ENCODE measurements at regions not wholly inside any gene's neighbourhood (a gene's known extent, or its start where the extent isn't known, plus 50 kb on each side); places are given as distances from the start of the nearest gene placed in this dataset.

DNA sequence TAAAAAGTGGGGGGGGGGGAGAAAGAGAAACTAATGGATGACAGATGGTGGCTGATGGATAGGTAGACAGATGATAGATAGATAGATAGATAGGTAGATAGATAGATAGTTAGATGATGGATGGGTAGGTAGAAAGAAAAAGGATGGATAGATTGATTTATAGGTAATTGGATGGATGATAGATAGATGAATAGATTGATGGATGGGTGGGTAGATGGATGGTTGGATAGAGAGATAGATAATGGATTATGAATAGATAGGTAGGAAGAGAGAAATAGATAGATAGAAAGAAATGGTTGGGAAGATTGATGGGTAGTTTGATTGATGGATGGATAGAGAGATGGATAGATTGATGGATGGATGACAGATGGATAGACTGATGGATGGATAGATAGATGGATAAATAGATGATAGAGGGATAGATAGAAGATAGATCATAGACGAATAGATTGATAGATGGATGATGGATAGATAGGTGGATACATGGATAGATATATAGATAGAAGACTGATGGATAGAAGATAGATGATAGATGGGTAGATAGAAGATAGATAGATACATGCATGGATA is 337.1 kb downstream of the C16orf95 start:
- no peak for DNase-seq (ENCODE audit: low read depth)

DNA sequence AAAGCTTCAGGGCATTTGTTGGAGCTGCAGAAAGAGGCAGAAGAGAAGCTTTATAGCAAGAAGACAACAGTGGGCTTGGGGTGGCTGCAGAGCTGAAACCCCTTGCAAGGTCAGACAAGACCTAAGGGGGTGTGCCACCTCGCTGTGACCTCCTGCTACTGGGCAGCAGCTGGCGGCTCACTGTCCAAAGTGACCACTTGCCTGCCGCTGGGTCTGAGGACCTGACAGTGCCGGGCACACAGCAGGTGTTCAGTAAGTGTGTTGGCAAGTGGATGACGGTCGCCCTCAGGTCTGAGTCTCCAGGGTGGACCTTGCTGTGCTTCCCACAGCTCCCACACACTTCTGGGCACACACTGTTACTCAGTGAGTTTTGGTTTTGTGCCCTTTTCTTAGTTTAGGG is 336.5 kb downstream of the C16orf95 start:
- DNase-seq (ENCODE audit: low read depth): no peak

DNA sequence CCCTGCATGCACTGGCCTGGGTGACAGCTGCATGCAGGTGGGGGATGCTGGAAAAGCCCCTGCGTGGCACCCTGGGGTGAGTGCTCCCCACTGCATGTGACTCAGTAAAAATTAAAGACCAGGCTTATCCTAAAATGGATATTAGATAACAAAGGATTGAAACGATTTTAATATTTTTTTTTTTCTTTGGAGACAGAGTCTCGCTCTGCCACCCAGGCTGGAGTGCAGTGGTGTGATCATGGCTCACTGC is 334.9 kb downstream of the C16orf95 start:
- DNase-seq (ENCODE audit: low read depth): no peak

DNA sequence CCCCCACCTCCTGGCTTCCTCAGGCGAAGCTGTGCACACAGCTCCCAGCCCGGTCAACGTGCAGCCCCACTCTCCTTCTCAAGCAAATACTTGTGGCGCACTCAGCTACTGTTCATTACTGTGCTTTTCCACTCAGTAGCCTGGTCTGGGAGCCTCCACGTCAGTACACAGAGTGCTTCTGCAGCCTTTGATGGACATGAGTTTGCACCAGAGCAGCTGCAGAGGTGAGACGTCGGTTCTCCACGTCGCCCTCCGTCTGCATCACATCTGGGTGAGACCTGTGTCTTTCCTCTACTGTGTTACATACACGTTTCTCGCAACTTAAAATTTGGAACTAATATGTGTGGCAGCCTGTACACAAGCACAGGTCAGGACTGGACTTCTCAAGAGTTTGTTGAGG is 334.3 kb downstream of the C16orf95 start:
- no peak for DNase-seq (ENCODE audit: low read depth)

DNA sequence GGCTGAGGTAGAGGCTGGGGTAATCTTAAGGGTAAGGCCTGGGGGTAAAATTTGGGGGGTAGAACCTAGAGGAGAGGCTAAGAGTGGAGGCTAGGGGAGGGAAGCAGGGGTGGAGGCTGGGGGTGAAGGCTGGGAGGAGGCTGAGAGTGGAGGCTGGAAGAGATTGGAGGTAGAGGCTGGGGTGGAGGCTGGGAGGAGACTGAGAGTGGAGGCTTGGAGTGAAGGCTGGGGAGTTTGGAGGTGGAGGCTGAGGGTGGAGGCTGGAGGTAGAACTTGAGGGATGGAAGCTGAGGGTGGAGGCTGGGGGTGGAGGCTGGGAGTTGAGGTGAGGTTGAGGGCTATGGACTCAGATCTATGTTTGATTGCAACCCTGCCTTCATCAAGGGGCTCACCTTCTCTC is 333.6 kb downstream of the C16orf95 start:
- DNase-seq (ENCODE audit: low read depth): no peak

DNA sequence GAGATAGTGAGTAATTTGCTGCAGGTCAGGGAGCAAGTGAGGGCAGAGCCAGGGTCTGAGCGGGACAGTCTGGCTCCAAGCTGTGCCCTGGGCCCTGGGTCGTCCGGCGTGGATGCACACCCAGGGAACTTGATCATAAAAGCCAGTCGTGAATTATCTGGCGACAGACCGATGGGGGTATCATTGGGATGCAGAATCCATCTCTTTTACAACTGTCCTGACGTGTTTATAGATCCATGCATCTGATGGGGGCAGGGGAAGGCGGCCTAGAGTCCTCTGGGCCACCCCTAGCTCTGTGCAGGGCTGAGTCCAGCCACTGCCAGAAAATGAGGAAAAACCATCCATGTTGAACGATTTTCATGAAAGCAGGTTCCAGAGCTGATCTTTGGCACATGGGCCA is 332.8 kb downstream of the C16orf95 start:
- DNase-seq (ENCODE audit: low read depth): no peak

DNA sequence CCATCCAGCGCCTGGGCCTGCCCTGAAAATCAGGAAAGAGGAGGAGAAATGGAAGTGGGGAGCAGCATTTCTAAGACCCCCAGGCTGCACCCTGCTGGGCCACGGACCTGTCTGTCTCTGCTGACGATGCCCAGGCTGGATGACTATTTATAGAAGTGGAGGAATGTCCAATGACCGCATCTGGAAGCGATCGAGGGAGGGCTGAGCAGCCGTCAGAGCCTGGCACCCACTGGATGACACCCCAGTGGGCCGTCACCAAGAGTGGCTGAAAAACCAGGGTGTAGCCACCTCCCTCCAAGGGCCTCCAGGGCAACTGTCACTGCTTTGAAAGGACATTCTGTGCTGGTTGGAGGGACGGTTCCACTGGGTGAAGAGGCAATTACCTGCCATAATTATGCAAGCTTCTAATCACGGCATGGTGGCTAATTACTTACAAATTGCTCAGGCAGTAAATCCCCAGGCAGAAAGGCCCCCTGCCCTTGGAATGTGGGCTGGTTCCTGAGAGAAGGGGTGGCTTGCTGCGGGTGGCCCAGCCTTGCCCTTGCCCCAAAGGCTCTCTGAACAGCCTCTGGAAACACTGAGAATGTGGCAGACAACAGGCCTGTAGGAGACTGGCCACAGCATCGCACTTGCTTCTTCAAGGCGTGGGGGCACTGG is 332.1 kb downstream of the C16orf95 start:
- no peak for DNase-seq (ENCODE audit: low read depth)

DNA sequence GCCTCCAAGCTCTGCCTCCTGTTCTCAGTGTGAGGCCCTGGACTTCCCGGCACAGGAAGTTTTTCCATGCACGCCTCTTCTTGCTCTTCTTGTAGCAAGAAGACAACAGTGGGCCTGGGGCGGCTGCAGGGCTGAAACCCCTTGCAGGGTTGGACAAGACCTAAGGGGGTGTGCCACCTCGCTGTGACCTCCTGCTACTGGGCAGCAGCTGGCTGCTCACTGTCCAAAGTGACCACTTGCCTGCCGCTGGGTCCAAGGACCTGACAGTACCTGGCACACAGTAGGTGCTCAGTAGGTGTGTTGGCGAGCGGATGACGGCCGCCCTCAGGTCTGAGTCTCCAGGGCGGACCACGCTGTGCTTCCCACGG is 331.6 kb downstream of the C16orf95 start:
- no peak for DNase-seq (ENCODE audit: low read depth)

DNA sequence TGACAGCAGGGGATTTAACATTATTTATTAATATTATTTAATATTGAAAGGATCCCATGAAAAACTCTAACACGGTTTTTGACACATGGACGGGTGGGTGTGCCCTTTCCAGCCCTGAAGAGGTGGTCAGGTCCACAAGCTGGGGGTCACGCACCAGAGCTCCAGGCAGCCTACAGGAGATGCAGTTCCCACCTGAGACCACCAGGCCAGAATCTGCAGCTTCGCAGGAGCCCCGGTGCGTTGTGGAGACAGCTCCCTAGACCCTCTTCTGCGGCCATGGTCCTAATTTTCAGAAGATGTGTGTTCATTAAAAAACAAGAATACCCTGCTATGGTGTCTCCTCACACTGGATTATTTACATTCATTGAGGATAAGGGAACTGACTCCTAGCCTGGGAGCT is 331.1 kb downstream of the C16orf95 start:
- DNase-seq (ENCODE audit: low read depth): no peak

DNA sequence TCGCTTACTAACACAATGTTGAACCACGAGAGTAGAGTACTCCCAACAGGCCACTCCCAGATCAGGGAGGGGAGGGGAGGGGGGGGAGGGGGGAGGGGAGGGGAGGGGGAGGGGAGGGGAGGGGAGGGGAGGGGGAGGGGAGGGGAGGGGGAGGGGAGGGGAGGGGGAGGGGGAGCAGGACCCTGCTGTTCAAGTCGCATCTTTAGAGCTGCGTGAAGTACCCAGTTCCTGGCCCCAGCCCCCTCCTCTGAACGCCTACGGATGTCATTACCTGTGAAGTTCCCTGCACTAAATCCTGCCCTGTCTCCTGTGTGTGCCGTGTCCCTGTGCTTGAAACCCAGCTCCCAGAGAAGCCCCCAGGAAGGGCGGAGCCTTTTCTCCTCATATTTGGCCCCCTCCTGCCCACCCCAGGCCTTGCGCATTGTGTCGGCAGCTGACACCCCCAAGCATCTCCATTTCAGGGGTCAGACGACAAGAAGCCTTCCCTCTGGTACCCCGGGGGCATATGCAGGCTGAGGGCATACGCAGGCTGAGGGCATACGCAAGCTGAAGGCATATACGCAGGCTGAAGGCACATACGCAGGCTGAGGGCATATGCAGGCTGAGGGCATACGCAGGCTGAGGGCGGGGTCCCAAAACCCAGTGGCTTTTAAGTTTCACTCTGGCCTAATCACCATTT is 330.2 kb downstream of the C16orf95 start:
- no peak for DNase-seq (ENCODE audit: low read depth)

DNA sequence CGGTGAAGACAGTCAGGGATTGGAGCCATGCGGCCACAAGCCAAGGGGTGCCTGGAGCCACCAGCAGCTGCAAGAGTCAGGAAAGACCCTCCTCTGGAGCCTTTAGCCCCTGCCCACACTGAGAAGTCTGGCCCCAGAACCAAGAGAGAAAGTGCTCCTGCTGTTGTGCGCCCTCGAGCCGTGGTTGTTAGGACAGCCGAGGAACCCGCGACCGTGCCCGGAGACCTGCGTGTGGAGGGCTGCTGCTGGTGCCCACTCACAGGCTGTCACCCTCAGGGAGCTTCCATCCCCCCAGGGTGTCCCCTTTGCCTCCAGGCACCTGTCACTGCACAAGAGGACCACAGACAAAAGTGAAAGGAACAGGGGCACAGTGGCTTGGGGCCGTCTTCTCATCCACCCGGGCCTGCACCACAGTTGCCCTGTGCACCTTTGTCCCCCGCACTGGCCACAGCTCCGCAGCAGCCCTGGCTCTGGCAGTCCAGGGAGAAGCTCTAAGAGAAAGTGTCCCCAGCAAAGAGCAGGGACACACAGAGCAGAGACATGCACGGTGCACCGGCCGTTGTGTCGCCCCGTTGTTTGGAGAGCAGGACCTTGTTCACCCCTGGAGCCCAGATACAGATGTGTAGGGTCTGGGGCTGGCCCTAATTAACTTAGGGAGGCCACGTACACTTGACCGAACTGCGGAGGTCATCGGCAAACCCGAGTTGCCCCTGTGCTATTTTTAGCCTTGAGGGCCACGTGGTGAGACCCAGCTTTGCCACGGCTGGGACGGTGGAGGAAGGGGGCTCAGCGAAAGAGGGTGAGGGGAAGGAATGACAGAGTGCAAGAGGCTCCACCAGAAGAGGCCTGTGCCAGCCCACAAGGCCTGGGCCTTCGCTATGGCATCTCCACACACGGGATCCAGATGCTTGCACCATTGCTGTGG is 329.2 kb downstream of the C16orf95 start:
- no peak for DNase-seq (ENCODE audit: low read depth)

DNA sequence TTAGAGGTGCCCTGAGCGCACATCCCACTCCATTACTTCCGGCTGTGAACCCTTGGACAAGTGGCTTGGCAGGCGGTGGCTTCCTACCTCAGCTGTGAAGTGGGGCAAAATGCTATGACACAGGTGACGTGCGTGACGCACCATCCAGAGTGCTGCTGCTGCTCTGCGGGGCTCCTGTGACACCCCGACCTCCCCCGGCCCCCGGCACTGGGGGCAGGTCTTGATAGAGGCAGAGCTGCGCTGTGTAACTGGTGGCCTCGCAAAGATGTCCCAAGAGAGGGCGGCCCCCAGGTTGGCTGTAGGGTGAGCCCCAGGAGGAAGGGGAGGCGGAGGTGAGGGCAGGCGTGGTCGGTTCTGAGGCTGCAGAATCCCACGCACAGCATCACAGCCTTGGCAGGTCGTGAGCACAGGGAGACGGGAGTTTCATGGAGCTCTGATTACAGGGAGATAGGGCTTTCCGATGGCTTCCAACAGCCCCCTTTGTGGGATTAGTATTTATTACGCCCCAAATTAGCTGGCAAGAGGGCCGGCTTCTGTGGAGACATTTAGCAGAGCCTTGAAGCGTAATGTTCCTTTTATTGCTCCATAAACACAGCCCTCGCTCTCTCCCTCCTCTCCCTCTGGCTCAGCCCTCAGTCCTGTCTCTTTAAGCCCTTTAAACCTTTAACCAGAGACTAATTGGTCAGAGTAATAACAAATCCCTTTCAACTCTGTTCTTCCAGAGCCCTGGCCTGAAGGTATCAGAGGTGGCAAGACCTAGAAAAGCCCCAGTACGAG is 328.1 kb downstream of the C16orf95 start:
- no peak for DNase-seq (ENCODE audit: low read depth)

DNA sequence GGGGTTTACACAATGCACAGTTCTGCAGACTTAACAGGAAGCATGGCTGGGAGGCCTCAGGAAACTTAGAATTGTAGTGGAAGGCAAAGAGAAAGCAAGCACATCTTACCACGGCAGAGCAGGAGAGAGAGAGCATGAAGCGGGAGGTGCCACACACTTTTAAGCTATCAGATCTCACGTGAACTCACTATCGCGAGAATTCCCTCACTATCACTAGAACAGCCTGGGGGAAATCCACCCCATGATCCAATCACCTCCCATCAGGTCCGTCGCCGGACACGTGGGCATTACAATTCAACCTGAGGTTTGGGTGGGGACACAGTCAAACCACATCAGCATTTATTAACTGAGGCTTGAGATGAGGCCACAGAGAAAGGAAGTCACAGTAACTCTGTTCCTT is 326.7 kb downstream of the C16orf95 start:
- no peak for DNase-seq (ENCODE audit: low read depth)

DNA sequence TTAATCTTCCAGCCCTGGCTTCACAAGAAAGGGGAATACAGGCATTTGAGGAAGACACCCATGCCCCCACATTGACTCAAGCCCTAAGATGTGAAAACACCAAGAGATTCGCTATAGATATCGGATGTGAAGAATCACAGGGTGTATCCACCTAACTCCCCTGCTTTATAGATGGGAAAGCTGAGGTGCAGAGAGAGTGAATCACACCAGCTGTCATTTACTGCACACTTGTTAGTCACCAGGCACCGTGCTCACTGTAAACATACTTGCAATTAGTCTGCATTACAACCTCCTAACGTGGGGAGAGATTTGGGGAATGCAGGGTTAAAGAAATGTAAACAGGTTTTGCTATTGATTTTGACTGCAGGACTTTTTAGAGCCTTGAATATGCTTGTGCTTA is 325.5 kb downstream of the C16orf95 start:
- DNase-seq (ENCODE audit: low read depth): no peak

DNA sequence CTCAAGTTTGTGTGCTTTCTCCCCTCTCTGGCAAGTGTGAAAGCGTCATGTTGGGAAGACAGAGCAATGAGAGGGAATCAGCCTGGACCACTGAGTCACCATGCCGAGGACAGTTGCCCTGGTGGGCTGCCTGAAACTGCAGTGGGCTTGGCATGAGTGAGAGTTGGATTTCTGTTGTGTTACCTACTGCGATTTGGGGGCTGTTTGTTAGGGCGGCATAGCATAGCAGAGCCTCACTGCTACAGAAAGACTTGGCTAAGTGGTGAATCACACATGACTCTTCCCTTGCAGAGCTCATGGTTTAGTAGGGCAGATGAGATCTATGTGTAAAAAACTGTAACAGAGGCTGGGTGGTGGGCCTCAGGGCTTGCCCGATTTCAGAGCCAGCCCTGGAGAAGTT is 324.6 kb downstream of the C16orf95 start:
- DNase-seq (ENCODE audit: low read depth): no peak

DNA sequence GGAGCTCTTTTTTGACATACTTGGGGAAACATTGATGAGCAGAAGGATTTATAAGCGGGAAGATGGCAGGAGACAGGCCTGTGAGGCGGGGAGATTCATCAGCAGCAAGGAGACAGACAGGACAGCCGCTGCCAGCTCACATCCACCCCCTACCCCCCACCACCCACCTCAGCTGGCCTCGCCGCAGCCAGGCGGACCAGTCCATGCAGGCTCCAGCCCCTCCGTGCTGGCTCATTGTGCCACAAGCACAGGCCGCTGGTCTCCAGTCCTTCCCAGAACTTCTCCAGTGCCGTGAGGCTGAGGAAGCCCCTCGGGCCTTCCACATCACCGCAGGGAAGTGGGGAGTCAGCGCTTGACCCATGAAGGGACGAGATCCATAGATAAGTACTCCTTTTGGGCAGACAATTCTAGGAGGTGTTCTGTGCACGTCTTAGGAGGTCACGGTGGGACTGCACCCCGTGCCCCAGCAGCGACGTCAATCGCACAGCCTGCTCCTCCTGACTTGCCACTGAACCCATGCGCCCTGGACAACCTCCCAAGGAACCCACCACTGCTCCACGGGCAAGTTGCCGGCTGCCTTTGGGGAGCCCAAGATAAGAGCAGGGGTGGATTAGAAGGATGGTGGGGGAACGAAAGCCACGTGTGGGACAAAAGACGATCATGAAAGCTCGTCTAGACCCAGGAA is 323.6 kb downstream of the C16orf95 start:
- DNase-seq (ENCODE audit: low read depth): no peak

DNA sequence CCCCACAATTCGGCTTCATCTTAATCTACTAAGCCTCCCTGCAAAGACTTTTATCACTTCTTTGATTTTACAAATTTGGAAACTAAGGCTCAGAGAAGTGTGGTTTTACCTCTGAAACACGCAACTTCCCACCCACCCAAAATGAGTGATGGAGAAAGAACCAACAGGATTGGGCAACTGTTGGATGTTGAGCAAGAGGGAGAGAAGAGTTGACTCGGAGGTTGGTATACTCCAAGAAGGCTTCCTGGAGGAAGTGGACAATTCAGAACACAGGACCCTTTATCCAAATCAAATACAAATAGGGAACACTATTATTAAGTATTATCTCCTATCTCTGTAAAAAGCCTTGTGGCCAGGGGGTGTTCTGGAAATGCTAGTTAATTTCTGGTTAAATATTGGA is 323.0 kb downstream of the C16orf95 start:
- no peak for DNase-seq (ENCODE audit: low read depth)

DNA sequence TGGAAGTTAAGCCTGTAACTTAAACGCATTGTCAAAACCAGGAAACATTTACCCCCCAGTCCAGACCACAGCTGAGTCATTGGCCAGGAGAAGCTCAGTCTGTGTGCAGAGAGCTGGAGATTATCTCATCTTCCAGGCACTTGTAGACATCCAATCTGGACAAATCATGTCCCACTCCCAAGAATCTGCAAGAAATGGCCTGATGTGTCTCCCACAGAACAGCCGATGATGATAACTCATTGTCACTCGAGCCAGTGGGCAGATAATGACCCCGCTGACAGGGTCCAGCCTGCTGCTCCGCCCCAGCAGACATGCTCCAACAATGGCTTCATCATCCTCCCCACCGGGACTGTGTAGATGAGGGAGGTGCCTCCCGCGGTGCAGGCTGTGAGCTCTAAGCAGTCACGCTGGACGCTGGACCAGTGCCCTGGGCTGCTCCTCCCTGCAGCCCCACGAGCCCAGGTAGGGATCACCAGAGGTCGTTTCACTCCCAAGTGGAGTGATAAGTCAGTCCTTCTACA is 322.5 kb downstream of the C16orf95 start:
- peak; percentile 76 for DNase-seq (ENCODE audit: low read depth)

DNA sequence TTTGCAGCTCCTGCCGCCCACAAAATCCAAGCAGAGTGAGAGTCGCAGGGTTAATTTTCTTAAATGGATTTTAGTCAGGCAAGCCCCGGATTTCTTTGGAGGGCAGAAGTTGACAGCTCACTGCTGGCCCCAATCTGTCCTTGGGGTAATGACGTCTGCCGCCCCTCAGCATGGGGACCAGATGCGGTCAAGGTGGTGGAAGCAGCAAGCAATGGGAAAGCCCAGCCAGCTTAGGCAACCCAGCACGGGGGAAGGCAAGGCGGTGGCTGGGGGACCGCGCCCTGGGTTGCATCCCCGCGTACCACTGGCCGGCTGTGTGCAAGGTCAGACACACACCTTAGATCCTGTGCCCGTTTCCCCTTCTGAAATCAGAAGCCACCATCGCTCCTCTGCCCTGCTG is 321.7 kb downstream of the C16orf95 start:
- no peak for DNase-seq (ENCODE audit: low read depth)

DNA sequence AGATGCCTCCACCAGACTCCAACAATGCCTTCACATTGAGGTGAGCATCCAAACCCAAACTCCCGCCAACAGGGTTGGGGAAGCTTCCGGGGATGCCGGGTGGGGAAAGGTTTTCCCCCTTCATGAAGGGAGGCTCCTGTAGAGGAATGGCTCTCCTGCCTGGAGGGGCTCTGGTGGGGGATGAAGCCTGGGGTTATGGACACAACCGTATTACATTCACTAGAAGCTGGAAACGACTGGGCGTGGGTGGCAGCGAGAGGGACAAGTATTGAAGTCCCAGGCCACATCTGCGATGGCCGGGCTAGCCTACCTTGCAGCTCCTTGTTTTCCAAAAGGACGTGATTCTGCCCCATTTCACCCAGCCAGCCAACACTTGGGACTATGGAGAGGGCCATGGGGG is 321.1 kb downstream of the C16orf95 start:
- DNase-seq (ENCODE audit: low read depth): no peak

DNA sequence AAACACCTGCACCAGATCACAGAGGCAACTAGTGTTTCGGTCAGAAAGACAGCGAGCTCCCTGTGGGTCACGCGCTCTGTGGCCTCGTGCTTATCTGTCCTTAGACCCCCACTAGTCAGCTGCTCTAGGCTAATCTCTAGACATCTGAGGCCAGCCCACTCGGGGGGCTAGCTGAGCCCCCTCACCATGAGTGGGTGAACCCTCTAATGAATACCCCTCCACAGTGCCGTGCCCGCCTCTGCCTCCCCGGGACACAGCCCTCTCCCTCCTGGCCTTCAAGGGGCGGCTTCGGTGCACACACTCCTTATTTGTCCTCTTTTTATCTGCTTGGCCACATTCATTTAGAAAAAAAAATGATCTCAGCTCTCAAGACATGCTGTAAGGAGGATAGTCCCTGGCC is 320.1 kb downstream of the C16orf95 start:
- no peak for DNase-seq (ENCODE audit: low read depth)
